ENCODE measurements at regions not wholly inside any gene's neighbourhood (a gene's known extent, or its start where the extent isn't known, plus 50 kb on each side); places are given as distances from the start of the nearest gene placed in this dataset.

- TF ChIP-seq POLR2AphosphoS5 (IDR thresholded peaks at IDR 0.05) (no peak), POLR2A (IDR thresholded peaks at IDR 0.05; ENCODE audit: low read depth) (no peak), EP300 (IDR thresholded peaks at IDR 0.05) (no peak)
- TF ChIP-seq, protein P1, sequence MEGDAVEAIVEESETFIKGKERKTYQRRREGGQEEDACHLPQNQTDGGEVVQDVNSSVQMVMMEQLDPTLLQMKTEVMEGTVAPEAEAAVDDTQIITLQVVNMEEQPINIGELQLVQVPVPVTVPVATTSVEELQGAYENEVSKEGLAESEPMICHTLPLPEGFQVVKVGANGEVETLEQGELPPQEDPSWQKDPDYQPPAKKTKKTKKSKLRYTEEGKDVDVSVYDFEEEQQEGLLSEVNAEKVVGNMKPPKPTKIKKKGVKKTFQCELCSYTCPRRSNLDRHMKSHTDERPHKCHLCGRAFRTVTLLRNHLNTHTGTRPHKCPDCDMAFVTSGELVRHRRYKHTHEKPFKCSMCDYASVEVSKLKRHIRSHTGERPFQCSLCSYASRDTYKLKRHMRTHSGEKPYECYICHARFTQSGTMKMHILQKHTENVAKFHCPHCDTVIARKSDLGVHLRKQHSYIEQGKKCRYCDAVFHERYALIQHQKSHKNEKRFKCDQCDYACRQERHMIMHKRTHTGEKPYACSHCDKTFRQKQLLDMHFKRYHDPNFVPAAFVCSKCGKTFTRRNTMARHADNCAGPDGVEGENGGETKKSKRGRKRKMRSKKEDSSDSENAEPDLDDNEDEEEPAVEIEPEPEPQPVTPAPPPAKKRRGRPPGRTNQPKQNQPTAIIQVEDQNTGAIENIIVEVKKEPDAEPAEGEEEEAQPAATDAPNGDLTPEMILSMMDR (IDR thresholded peaks at IDR 0.05): no peak
- WGBS: 54% methylated on average over 4 of the region's 4 CpGs
- Histone ChIP-seq H3K27me3 (no peaks in the 10 kb centered on the region), H3K9me3 (no peaks in the 10 kb centered on the region), H3K4me1 (no peaks in the 10 kb centered on the region), H3K36me3 (no peaks in the 10 kb centered on the region), H3K4me3 (no peak overlapping the region), H3K27ac (replicated peaks in 1 of 4) (no peak overlapping the region)
- intact Hi-C loops (cut with DNase I): no loop called here
- no peak for DNase-seq (ENCODE audit: extremely low spot score)
These were observed 275.2 kb upstream of the CDH9 start for GRCh38 chr5:27313549-27313948.

GRCh38 chr5:27312291-27312893, 274.0 kb upstream of the CDH9 start:
- Histone ChIP-seq H3K4me3 (no peak overlapping the region), H3K9me3 (no peaks in the 10 kb centered on the region), H3K36me3 (no peaks in the 10 kb centered on the region), H3K4me1 (no peaks in the 10 kb centered on the region), H3K27ac (replicated peaks in 1 of 4) (no peak overlapping the region), H3K27me3 (no peaks in the 10 kb centered on the region)
- 83% methylated on average over 5 of the region's 5 CpGs for WGBS
- intact Hi-C loops (cut with DNase I): no loop called here
- DNase-seq (ENCODE audit: extremely low spot score): no peak
- TF ChIP-seq POLR2AphosphoS5 (IDR thresholded peaks at IDR 0.05) (no peak), EP300 (IDR thresholded peaks at IDR 0.05) (no peak), POLR2A (IDR thresholded peaks at IDR 0.05; ENCODE audit: low read depth) (no peak)
- TF ChIP-seq, protein P1 (IDR thresholded peaks at IDR 0.05): no peak

DNA sequence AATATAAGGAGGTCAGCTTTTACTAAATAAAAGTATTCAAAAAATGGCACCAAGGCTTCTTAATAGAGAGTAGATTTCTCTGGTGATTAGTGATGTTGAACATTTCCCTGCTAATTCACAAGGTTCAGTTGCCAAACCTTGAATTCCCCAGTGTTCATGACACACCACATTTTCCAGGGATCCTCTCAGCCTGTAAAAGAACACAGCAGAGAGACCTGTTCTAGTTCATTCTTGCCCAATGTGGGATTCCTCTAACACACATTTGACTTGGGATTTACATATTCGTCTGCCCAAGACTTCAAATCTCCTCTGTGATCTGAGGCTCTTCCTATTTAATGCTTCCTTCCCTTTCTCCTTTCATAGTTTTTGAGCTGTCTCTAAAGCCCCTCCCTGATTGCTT, 273.2 kb upstream of the CDH9 start:
- H3K27me3 ChIP-seq: no peaks in the 10 kb centered on the region
- no peak overlapping the region for H3K4me3 ChIP-seq
- TF ChIP-seq POLR2A (IDR thresholded peaks at IDR 0.05; ENCODE audit: low read depth) (no peak), POLR2AphosphoS5 (IDR thresholded peaks at IDR 0.05) (no peak), EP300 (IDR thresholded peaks at IDR 0.05) (no peak)
- TF ChIP-seq, protein P1 (IDR thresholded peaks at IDR 0.05): no peak
- WGBS: 31% methylated on average over 1 of the region's 1 CpG
- DNase-seq (ENCODE audit: extremely low spot score): no peak
- H3K27ac ChIP-seq (replicated peaks in 1 of 4): no peak overlapping the region
- intact Hi-C loops (cut with DNase I): no loop called here
- no peaks in the 10 kb centered on the region for H3K9me3 ChIP-seq
- no peaks in the 10 kb centered on the region for H3K36me3 ChIP-seq
- no peaks in the 10 kb centered on the region for H3K4me1 ChIP-seq

DNA sequence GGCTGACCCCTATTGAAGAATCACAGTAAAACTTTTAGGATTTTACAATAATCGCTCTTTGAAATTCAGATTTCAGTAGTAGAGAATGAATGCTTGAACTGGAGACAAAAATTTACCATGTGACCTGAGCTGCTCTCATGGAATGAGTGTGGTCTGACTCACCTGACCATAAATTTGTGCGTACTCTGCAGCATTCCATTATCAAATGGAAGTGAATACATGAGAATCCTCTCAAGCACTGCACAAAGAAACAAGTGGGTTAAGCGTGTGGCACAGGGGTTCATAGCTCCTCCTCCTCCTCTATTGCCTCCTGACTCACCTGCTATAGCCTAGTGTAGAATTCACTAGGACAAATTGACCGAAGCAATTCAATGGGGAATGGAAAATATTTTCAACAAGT, 269.8 kb upstream of the CDH9 start:
- intact Hi-C loops (cut with DNase I): no loop called here
- Histone ChIP-seq H3K4me1 (no peaks in the 10 kb centered on the region), H3K4me3 (no peak overlapping the region), H3K36me3 (no peaks in the 10 kb centered on the region), H3K9me3 (no peaks in the 10 kb centered on the region), H3K27me3 (no peaks in the 10 kb centered on the region), H3K27ac (replicated peaks in 1 of 4) (no peak overlapping the region)
- 89% methylated on average over 4 of the region's 4 CpGs for WGBS
- TF ChIP-seq POLR2AphosphoS5 (IDR thresholded peaks at IDR 0.05): no peak
- no peak for TF ChIP-seq EP300 (IDR thresholded peaks at IDR 0.05)
- no peak for TF ChIP-seq POLR2A (IDR thresholded peaks at IDR 0.05; ENCODE audit: low read depth)
- TF ChIP-seq, protein P1 (IDR thresholded peaks at IDR 0.05): no peak
- no peak for DNase-seq (ENCODE audit: extremely low spot score)

DNA sequence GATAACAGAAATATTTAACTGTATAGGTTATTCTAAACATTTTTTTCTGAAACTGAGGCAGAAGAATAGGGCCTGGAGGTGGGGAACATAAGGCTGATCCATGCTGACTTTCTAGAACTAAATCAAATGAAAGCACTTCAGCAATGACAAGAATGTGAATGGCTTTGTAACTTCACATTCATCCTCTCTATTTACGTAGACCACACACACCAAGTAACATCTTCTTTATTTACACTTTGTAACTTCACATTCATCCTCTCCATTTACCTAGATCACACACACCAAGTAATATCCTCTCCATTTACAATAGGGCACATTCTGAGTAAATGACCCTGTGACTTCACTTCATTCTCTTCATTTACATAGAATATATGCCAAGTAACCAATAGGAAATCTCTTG, 251.8 kb upstream of the CDH9 start:
- no peak for DNase-seq (ENCODE audit: extremely low spot score)
- no peaks in the 10 kb centered on the region for H3K36me3 ChIP-seq
- TF ChIP-seq POLR2AphosphoS5 (IDR thresholded peaks at IDR 0.05): no peak
- TF ChIP-seq, protein P1 (IDR thresholded peaks at IDR 0.05): no peak
- TF ChIP-seq EP300 (IDR thresholded peaks at IDR 0.05): no peak
- TF ChIP-seq POLR2A (IDR thresholded peaks at IDR 0.05; ENCODE audit: low read depth): no peak
- no peaks in the 10 kb centered on the region for H3K27me3 ChIP-seq
- intact Hi-C loops (cut with DNase I): no loop called here
- WGBS: 93% methylated on average over 1 of the region's 1 CpG
- no peak overlapping the region for H3K4me3 ChIP-seq
- no peak overlapping the region for H3K27ac ChIP-seq (replicated peaks in 1 of 4)
- no peaks in the 10 kb centered on the region for H3K4me1 ChIP-seq
- H3K9me3 ChIP-seq: no peaks in the 10 kb centered on the region
